HG03469 (cell line): ENCODE measurements at regions not wholly inside any gene's neighbourhood (a gene's known extent, or its start where the extent isn't known, plus 50 kb on each side); places are given as distances from the start of the nearest gene placed in this dataset.

ENCODE experiments used
- ATAC-seq: cut with Tn5 transposase; IDR thresholded peaks from one replicate; pipeline ENCODE4 v1.9.1; 2021; ENCODE audit warnings: mild to moderate bottlenecking, moderate library complexity, moderate number of reproducible peaks; ENCODE audit not compliant: unreplicated experiment

- ATAC-seq, result no peak
Measured at GRCh38 chr15:94015324-94015723, 216.0 kb upstream of the MCTP2 start.

GRCh38 chr15:94008104-94009074, 223.0 kb upstream of the MCTP2 start:
- ATAC-seq, result no peak

GRCh38 chr15:94004697-94005096, 226.7 kb upstream of the MCTP2 start:
- no peak for ATAC-seq

GRCh38 chr15:94002041-94002440, 229.3 kb upstream of the MCTP2 start:
- ATAC-seq, result no peak

- ATAC-seq, result no peak
Measured at GRCh38 chr15:94001255-94001801, 230.0 kb upstream of the MCTP2 start.

- ATAC-seq, result no peak
Measured at GRCh38 chr15:94000606-94001005, 230.8 kb upstream of the MCTP2 start.

- peak; percentile 46 for ATAC-seq
Measured at GRCh38 chr15:93997071-93997658, 234.2 kb upstream of the MCTP2 start.

GRCh38 chr15:93989440-93989998, 241.8 kb upstream of the MCTP2 start:
- no peak for ATAC-seq

GRCh38 chr15:93987068-93987467, 244.3 kb upstream of the MCTP2 start:
- ATAC-seq, result no peak

GRCh38 chr15:93986400-93986984, 244.9 kb upstream of the MCTP2 start:
- no peak for ATAC-seq

GRCh38 chr15:93985925-93986324, 245.4 kb upstream of the MCTP2 start:
- no peak for ATAC-seq

GRCh38 chr15:93985176-93985575, 246.2 kb upstream of the MCTP2 start:
- no peak for ATAC-seq

GRCh38 chr15:93983526-93983925, 247.8 kb upstream of the MCTP2 start:
- no peak for ATAC-seq

GRCh38 chr15:93982226-93982727, 249.1 kb upstream of the MCTP2 start:
- no peak for ATAC-seq

- no peak for ATAC-seq
Measured at GRCh38 chr15:93981706-93982105, 249.7 kb upstream of the MCTP2 start.

- no peak for ATAC-seq
Measured at GRCh38 chr15:93980261-93980911, 251.0 kb upstream of the MCTP2 start.

GRCh38 chr15:93974804-93975481, 256.4 kb upstream of the MCTP2 start:
- no peak for ATAC-seq

- no peak for ATAC-seq
Measured at GRCh38 chr15:93973287-93973686, 258.1 kb upstream of the MCTP2 start.

- ATAC-seq, result no peak
Measured at GRCh38 chr15:93968773-93969172, 262.6 kb upstream of the MCTP2 start.
